ENCODE measurements at regions not wholly inside any gene's neighbourhood (a gene's known extent, or its start where the extent isn't known, plus 50 kb on each side); places are given as distances from the start of the nearest gene placed in this dataset.

- Histone ChIP-seq H2AFZ (ENCODE audit: low read depth, low read length) (no peak overlapping the region), H4K20me1 (ENCODE audit: insufficient read depth, low read length) (no peaks in the 10 kb centered on the region), H3K36me3 (ENCODE audit: insufficient read depth, low read length) (no peaks in the 10 kb centered on the region), H3K9ac (ENCODE audit: low read depth, low read length) (no peak overlapping the region), H3K4me1 (ENCODE audit: insufficient read depth, low read length) (no peaks in the 10 kb centered on the region), H3K27ac (ENCODE audit: low read length) (no peak overlapping the region), H3K4me2 (ENCODE audit: insufficient read depth, low read length) (no peak overlapping the region), H3K9me3 (ENCODE audit: insufficient read depth, low read length, severe bottlenecking) (no peaks in the 10 kb centered on the region), H3K79me2 (ENCODE audit: insufficient read depth, low read length) (no peaks in the 10 kb centered on the region), H3K4me3 (ENCODE audit: low read depth in 1 of 2, low read length in 2 of 2) (no peak overlapping the region), H3K27me3 (ENCODE audit: insufficient read depth, low read length, poor library complexity) (no peaks in the 10 kb centered on the region)
- DNase-seq (no peak), ATAC-seq (ENCODE audit: insufficient read depth, low read depth) (no peak)
- TF ChIP-seq CTCF (IDR thresholded peaks at IDR 0.05; ENCODE audit: borderline replicate concordance, extremely low read depth, low read length, poor library complexity, severe bottlenecking): no peak
- no peak for TF ChIP-seq EZH2 (IDR thresholded peaks at IDR 0.05; ENCODE audit: borderline replicate concordance, low read depth, low read length, severe bottlenecking)
Observed at GRCh38 chr12:90333939-90334338, 621.0 kb downstream of the CCER1 start.

GRCh38 chr12:90333424-90333823 lies 621.6 kb downstream of the CCER1 start:
- no peaks in the 10 kb centered on the region for H3K4me1 ChIP-seq (ENCODE audit: insufficient read depth, low read length)
- no peak for DNase-seq
- no peaks in the 10 kb centered on the region for H4K20me1 ChIP-seq (ENCODE audit: insufficient read depth, low read length)
- H3K79me2 ChIP-seq (ENCODE audit: insufficient read depth, low read length): no peaks in the 10 kb centered on the region
- no peaks in the 10 kb centered on the region for H3K27me3 ChIP-seq (ENCODE audit: insufficient read depth, low read length, poor library complexity)
- H2AFZ ChIP-seq (ENCODE audit: low read depth, low read length): no peak overlapping the region
- no peak for ATAC-seq (ENCODE audit: insufficient read depth, low read depth)
- H3K27ac ChIP-seq (ENCODE audit: low read length): no peak overlapping the region
- TF ChIP-seq EZH2 (IDR thresholded peaks at IDR 0.05; ENCODE audit: borderline replicate concordance, low read depth, low read length, severe bottlenecking) (no peak), CTCF (IDR thresholded peaks at IDR 0.05; ENCODE audit: borderline replicate concordance, extremely low read depth, low read length, poor library complexity, severe bottlenecking) (no peak)
- H3K9ac ChIP-seq (ENCODE audit: low read depth, low read length): no peak overlapping the region
- no peaks in the 10 kb centered on the region for H3K36me3 ChIP-seq (ENCODE audit: insufficient read depth, low read length)
- H3K4me3 ChIP-seq (ENCODE audit: low read depth in 1 of 2, low read length in 2 of 2): no peak overlapping the region
- H3K4me2 ChIP-seq (ENCODE audit: insufficient read depth, low read length): no peak overlapping the region
- no peaks in the 10 kb centered on the region for H3K9me3 ChIP-seq (ENCODE audit: insufficient read depth, low read length, severe bottlenecking)

DNA sequence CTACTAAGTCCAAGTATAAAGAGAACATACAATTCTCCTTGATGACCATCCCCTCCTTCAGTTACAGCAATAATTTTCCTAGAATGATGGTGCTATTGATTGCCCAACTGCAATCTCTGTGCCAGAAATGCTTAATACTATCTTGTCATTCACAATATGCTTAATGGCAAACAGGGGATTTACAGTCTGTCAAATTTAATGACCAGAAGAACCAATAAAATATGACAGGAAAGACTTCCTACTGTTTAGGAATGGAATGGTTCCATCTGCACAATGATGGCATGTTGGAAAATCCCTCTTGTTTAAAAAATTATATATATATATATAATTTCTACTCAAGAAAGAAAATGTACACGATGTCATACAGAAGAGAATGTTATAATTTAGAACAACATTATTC lies 623.2 kb downstream of the CCER1 start:
- no peaks in the 10 kb centered on the region for H3K27me3 ChIP-seq (ENCODE audit: insufficient read depth, low read length, poor library complexity)
- H3K4me3 ChIP-seq (ENCODE audit: low read depth in 1 of 2, low read length in 2 of 2): no peak overlapping the region
- H3K9me3 ChIP-seq (ENCODE audit: insufficient read depth, low read length, severe bottlenecking): no peaks in the 10 kb centered on the region
- no peaks in the 10 kb centered on the region for H3K4me1 ChIP-seq (ENCODE audit: insufficient read depth, low read length)
- no peak for DNase-seq
- TF ChIP-seq CTCF (IDR thresholded peaks at IDR 0.05; ENCODE audit: borderline replicate concordance, extremely low read depth, low read length, poor library complexity, severe bottlenecking) (no peak), EZH2 (IDR thresholded peaks at IDR 0.05; ENCODE audit: borderline replicate concordance, low read depth, low read length, severe bottlenecking) (no peak)
- no peaks in the 10 kb centered on the region for H4K20me1 ChIP-seq (ENCODE audit: insufficient read depth, low read length)
- H3K36me3 ChIP-seq (ENCODE audit: insufficient read depth, low read length): no peaks in the 10 kb centered on the region
- no peak overlapping the region for H3K4me2 ChIP-seq (ENCODE audit: insufficient read depth, low read length)
- no peaks in the 10 kb centered on the region for H3K79me2 ChIP-seq (ENCODE audit: insufficient read depth, low read length)
- no peak for ATAC-seq (ENCODE audit: insufficient read depth, low read depth)
- no peak overlapping the region for H3K9ac ChIP-seq (ENCODE audit: low read depth, low read length)
- no peak overlapping the region for H3K27ac ChIP-seq (ENCODE audit: low read length)
- H2AFZ ChIP-seq (ENCODE audit: low read depth, low read length): no peak overlapping the region

- H3K27ac ChIP-seq (ENCODE audit: low read length): no peak overlapping the region
- no peak overlapping the region for H2AFZ ChIP-seq (ENCODE audit: low read depth, low read length)
- H3K9ac ChIP-seq (ENCODE audit: low read depth, low read length): no peak overlapping the region
- no peaks in the 10 kb centered on the region for H3K27me3 ChIP-seq (ENCODE audit: insufficient read depth, low read length, poor library complexity)
- ATAC-seq (ENCODE audit: insufficient read depth, low read depth) (no peak), DNase-seq (no peak)
- H3K9me3 ChIP-seq (ENCODE audit: insufficient read depth, low read length, severe bottlenecking): no peaks in the 10 kb centered on the region
- no peak for TF ChIP-seq CTCF (IDR thresholded peaks at IDR 0.05; ENCODE audit: borderline replicate concordance, extremely low read depth, low read length, poor library complexity, severe bottlenecking)
- TF ChIP-seq EZH2 (IDR thresholded peaks at IDR 0.05; ENCODE audit: borderline replicate concordance, low read depth, low read length, severe bottlenecking): no peak
- no peaks in the 10 kb centered on the region for H3K4me1 ChIP-seq (ENCODE audit: insufficient read depth, low read length)
- H3K79me2 ChIP-seq (ENCODE audit: insufficient read depth, low read length): no peaks in the 10 kb centered on the region
- no peak overlapping the region for H3K4me3 ChIP-seq (ENCODE audit: low read depth in 1 of 2, low read length in 2 of 2)
- H3K36me3 ChIP-seq (ENCODE audit: insufficient read depth, low read length): no peaks in the 10 kb centered on the region
- no peaks in the 10 kb centered on the region for H4K20me1 ChIP-seq (ENCODE audit: insufficient read depth, low read length)
- H3K4me2 ChIP-seq (ENCODE audit: insufficient read depth, low read length): no peak overlapping the region
Observed at GRCh38 chr12:90331262-90331661, 622.6 kb upstream of the ATP2B1 start.
